Activated naive CD4-positive, alpha-beta T cell treated with anti-CD3 and anti-CD28 coated beads for 36 hours (primary cell): ENCODE measurements at regions not wholly inside any gene's neighbourhood (a gene's known extent, or its start where the extent isn't known, plus 50 kb on each side); places are given as distances from the start of the nearest gene placed in this dataset.

ENCODE experiments used
- CTCF ChIA-PET: fragments of 350-600 bp; sonication (Branson Sonifier 250); formaldehyde crosslinking; loops from one replicate; lab custom pipeline; 2021; ENCODE audit warnings: antibody characterized with exemption; lab: Charles Lee
- DNase-seq: peaks from one replicate; pipeline ENCODE4 v3.0.0-alpha.2; 2020
- H3K27ac Mint-ChIP-seq: one replicate; pipeline ENCODE4 v1.8.0; 2021; ENCODE audit warnings: mild to moderate bottlenecking, mixed read lengths
- H3K27me3 Mint-ChIP-seq: one replicate; pipeline ENCODE4 v1.8.0; 2021; ENCODE audit warnings: low read depth, mixed read lengths
- H3K36me3 Mint-ChIP-seq: one replicate; pipeline ENCODE4 v1.8.0; 2021; ENCODE audit warnings: low read depth, mixed read lengths
- H3K4me1 Mint-ChIP-seq: one replicate; pipeline ENCODE4 v1.8.0; 2021; ENCODE audit warnings: low read depth, mixed read lengths
- H3K4me3 Mint-ChIP-seq: one replicate; pipeline ENCODE4 v1.8.0; 2021; ENCODE audit warnings: mild to moderate bottlenecking, moderate library complexity, mixed read lengths
- H3K9me3 Mint-ChIP-seq: one replicate; pipeline ENCODE4 v1.8.0; 2021; ENCODE audit warnings: mixed read lengths
- intact Hi-C: fragments of 100-400 bp; cut with micrococcal nuclease; formaldehyde crosslinking; loops from one replicate; pipeline ENCODE4 v1.15.1; 2023

GRCh38 chr12:118925407-118925806 lies 55.9 kb upstream of the SRRM4 start:
- Mint-ChIP-seq H3K9me3 (peaks cover 1% of the 10 kb centered on the region), H3K4me3 (no peak overlapping the region), H3K27me3 (no peaks in the 10 kb centered on the region), H3K27ac (no peak overlapping the region), H3K4me1 (no peaks in the 10 kb centered on the region), H3K36me3 (no peaks in the 10 kb centered on the region)
- intact Hi-C loops = no loop called here
- CTCF ChIA-PET = no interaction called here
- no peak for DNase-seq

GRCh38 chr12:118925826-118926225 lies 55.5 kb upstream of the SRRM4 start:
- intact Hi-C loops = no loop called here
- Mint-ChIP-seq H3K4me1 (no peaks in the 10 kb centered on the region), H3K36me3 (no peaks in the 10 kb centered on the region), H3K9me3 (peaks cover 1% of the 10 kb centered on the region), H3K27me3 (no peaks in the 10 kb centered on the region), H3K27ac (no peak overlapping the region), H3K4me3 (no peak overlapping the region)
- CTCF ChIA-PET = no interaction called here
- DNase-seq = no peak
